ENCODE measurements at regions not wholly inside any gene's neighbourhood (a gene's known extent, or its start where the extent isn't known, plus 50 kb on each side); places are given as distances from the start of the nearest gene placed in this dataset.

GRCh38 chr5:115054387-115054951 lies 115.2 kb downstream of the TRIM36 start:
- Histone ChIP-seq H3K27ac (ENCODE audit: low read depth, low read length) (no peak overlapping the region), H3K79me2 (ENCODE audit: insufficient read depth, low read length) (no peaks in the 10 kb centered on the region), H3K9me2 (ENCODE audit: insufficient read depth) (no peaks in the 10 kb centered on the region), H4K20me1 (ENCODE audit: insufficient read depth) (no peaks in the 10 kb centered on the region), H3K4me2 (ENCODE audit: low read length) (no peak overlapping the region), H3K4me3 (replicated peaks in 1 of 2; ENCODE audit: low read depth in 1 of 2, low read length in 2 of 2) (no peak overlapping the region), H3K27me3 (ENCODE audit: insufficient read depth, low read length) (no peaks in the 10 kb centered on the region), H3K9ac (ENCODE audit: low read length) (no peak overlapping the region), H3K4me1 (ENCODE audit: control insufficient read depth in 1 of 2, insufficient read depth in 2 of 2, low read length in 2 of 2) (no peaks in the 10 kb centered on the region), H3K9me3 (ENCODE audit: control insufficient read depth in 1 of 2, insufficient read depth in 1 of 2, low read depth in 1 of 2, low read length in 2 of 2) (no peaks in the 10 kb centered on the region), H3K36me3 (ENCODE audit: control insufficient read depth in 1 of 2, insufficient read depth in 2 of 2, low read length in 2 of 2) (no peaks in the 10 kb centered on the region), H2AFZ (ENCODE audit: low read depth, low read length, poor library complexity, severe bottlenecking) (no peak overlapping the region)
- intact Hi-C loops (cut with micrococcal nuclease): no loop called here
- RAD21 ChIA-PET (ENCODE audit: low non-redundant PET in 1 of 2, low total read pairs in 2 of 2, uncharacterized antibody in 2 of 2, unreplicated experiment in 2 of 2): no interaction called here
- CTCF ChIA-PET: no interaction called here
- POLR2A ChIA-PET: no interaction called here
- ATAC-seq: no peak
- DNase-seq (ENCODE audit: low read depth, low spot score): no peak
- TF ChIP-seq CBX3 (IDR thresholded peaks at IDR 0.05; ENCODE audit: low read depth) (no peak), SP1 (IDR thresholded peaks at IDR 0.05; ENCODE audit: low read depth) (no peak)
- BruUV-seq (replicated peaks): no TSS peak

GRCh38 chr5:115052948-115053347 lies 116.8 kb downstream of the TRIM36 start:
- RAD21 ChIA-PET (ENCODE audit: low non-redundant PET in 1 of 2, low total read pairs in 2 of 2, uncharacterized antibody in 2 of 2, unreplicated experiment in 2 of 2): no interaction called here
- Histone ChIP-seq H3K9ac (ENCODE audit: low read length) (no peak overlapping the region), H3K4me3 (replicated peaks in 1 of 2; ENCODE audit: low read depth in 1 of 2, low read length in 2 of 2) (no peak overlapping the region), H3K27me3 (ENCODE audit: insufficient read depth, low read length) (peaks cover 11% of the 10 kb centered on the region; the same call in 1 of the 2 replicates), H3K4me2 (ENCODE audit: low read length) (no peak overlapping the region), H3K79me2 (ENCODE audit: insufficient read depth, low read length) (no peaks in the 10 kb centered on the region), H3K9me3 (ENCODE audit: control insufficient read depth in 1 of 2, insufficient read depth in 1 of 2, low read depth in 1 of 2, low read length in 2 of 2) (no peaks in the 10 kb centered on the region), H4K20me1 (ENCODE audit: insufficient read depth) (no peaks in the 10 kb centered on the region), H3K27ac (ENCODE audit: low read depth, low read length) (no peak overlapping the region), H3K9me2 (ENCODE audit: insufficient read depth) (no peaks in the 10 kb centered on the region), H3K36me3 (ENCODE audit: control insufficient read depth in 1 of 2, insufficient read depth in 2 of 2, low read length in 2 of 2) (no peaks in the 10 kb centered on the region), H2AFZ (ENCODE audit: low read depth, low read length, poor library complexity, severe bottlenecking) (no peak overlapping the region), H3K4me1 (ENCODE audit: control insufficient read depth in 1 of 2, insufficient read depth in 2 of 2, low read length in 2 of 2) (no peaks in the 10 kb centered on the region)
- BruUV-seq (replicated peaks): no TSS peak
- intact Hi-C loops (cut with micrococcal nuclease): no loop called here
- no peak for ATAC-seq
- DNase-seq (ENCODE audit: low read depth, low spot score): no peak
- CTCF ChIA-PET: no interaction called here
- TF ChIP-seq CEBPB (IDR thresholded peaks at IDR 0.05; ENCODE audit: low read depth) (no peak), CTCF (IDR thresholded peaks at IDR 0.05 in 2 of 3, conservative IDR thresholded peaks at IDR 0.05 in 1 of 3; ENCODE audit: borderline replicate concordance in 1 of 3, insufficient read depth in 1 of 3, low read depth in 2 of 3, low read length in 2 of 3) (no peak), SP1 (IDR thresholded peaks at IDR 0.05; ENCODE audit: low read depth) (no peak), EZH2phosphoT487 (IDR thresholded peaks at IDR 0.05; ENCODE audit: borderline replicate concordance) (no peak), FOSL1 (IDR thresholded peaks at IDR 0.05; ENCODE audit: low read depth) (no peak), MAX (IDR thresholded peaks at IDR 0.05) (no peak), SIN3A (IDR thresholded peaks at IDR 0.05; ENCODE audit: low read depth) (no peak), ZBTB33 (IDR thresholded peaks at IDR 0.05; ENCODE audit: extremely low read depth, insufficient replicate concordance, low read length) (no peak), ZNF274 (IDR thresholded peaks at IDR 0.05; ENCODE audit: low read depth, low read length) (no peak), REST (IDR thresholded peaks at IDR 0.05; ENCODE audit: low read depth) (no peak), YY1 (IDR thresholded peaks at IDR 0.05; ENCODE audit: extremely low read depth, insufficient replicate concordance, low read depth, low read length) (no peak)
- POLR2A ChIA-PET: no interaction called here
